Smooth muscle cell (in vitro differentiated cells): ENCODE measurements at regions not wholly inside any gene's neighbourhood (a gene's known extent, or its start where the extent isn't known, plus 50 kb on each side); places are given as distances from the start of the nearest gene placed in this dataset.

Source experiments
- DNase-seq: peaks from one replicate; lab custom pipeline; 2025; ENCODE audit not compliant: unreplicated experiment; lab: John Stamatoyannopoulos, UW
- H2AFZ ChIP-seq: fragments of 200-600 bp; sonication (generic); 2 replicates; pipeline ENCODE4 v1.6.0; 2016; ENCODE audit warnings: antibody characterized with exemption, low read depth, mild to moderate bottlenecking
- H3F3A ChIP-seq: fragments of 200-600 bp; sonication (generic); 2 replicates; pipeline ENCODE4 v1.6.0; 2017; ENCODE audit warnings: antibody characterized with exemption, low read depth
- H3K27ac ChIP-seq: fragments of 200-600 bp; sonication (generic); 2 replicates; pipeline ENCODE4 v1.5.1; 2016; ENCODE audit warnings: low read depth, mild to moderate bottlenecking
- H3K27me3 ChIP-seq: fragments of 200-600 bp; sonication (generic); 2 replicates; pipeline ENCODE4 v1.6.1; 2016; ENCODE audit warnings: low read depth, mild to moderate bottlenecking
- H3K36me3 ChIP-seq: fragments of 200-600 bp; sonication (generic); 2 replicates; pipeline ENCODE4 v1.5.1; 2016; ENCODE audit warnings: low read depth
- H3K4me1 ChIP-seq: fragments of 200-600 bp; sonication (generic); 2 replicates; pipeline ENCODE4 v1.5.1; 2016; ENCODE audit warnings: low read depth
- H3K4me2 ChIP-seq: fragments of 200-600 bp; sonication (generic); 2 replicates; pipeline ENCODE4 v1.6.0; 2016; ENCODE audit warnings: mild to moderate bottlenecking
- H3K4me3 ChIP-seq: fragments of 200-600 bp; sonication (generic); 2 replicates; pipeline ENCODE4 v1.5.1; 2016; ENCODE audit warnings: mild to moderate bottlenecking
- H3K79me2 ChIP-seq: fragments of 200-600 bp; sonication (generic); 2 replicates; pipeline ENCODE4 v1.6.0; 2016; ENCODE audit warnings: low read depth, mild to moderate bottlenecking
- H3K9ac ChIP-seq: fragments of 200-600 bp; sonication (generic); 2 replicates; pipeline ENCODE4 v1.6.0; 2016; ENCODE audit warnings: low read depth
- H3K9me3 ChIP-seq: fragments of 200-600 bp; sonication (generic); replicated peaks from 2 replicates; pipeline ENCODE4 v1.5.1; 2016; ENCODE audit warnings: low read depth
- H4K20me1 ChIP-seq: fragments of 200-600 bp; sonication (generic); 2 replicates; pipeline ENCODE4 v1.6.0; 2016; ENCODE audit warnings: low read depth
- WGBS: methylation state at CpG from one replicate; pipeline ENCODE4 v1.1.7; 2016; ENCODE audit warnings: low lambda C conversion rate; 5-methylcytosine and 5-hydroxymethylcytosine counted together
- TF ChIP-seq, protein P1 (sequence below): fragments of 200-600 bp; sonication (generic); IDR thresholded peaks from 2 replicates; pipeline ENCODE4 v1.5.1; 2017; ENCODE audit warnings: borderline replicate concordance, mild to moderate bottlenecking, antibody characterized with exemption; ENCODE audit not compliant: insufficient read depth, poor library complexity, severe bottlenecking

- Histone ChIP-seq H4K20me1 (no peaks in the 10 kb centered on the region), H3K4me2 (no peak overlapping the region), H3K4me3 (no peak overlapping the region), H3K36me3 (no peaks in the 10 kb centered on the region), H3K9ac (no peak overlapping the region), H3K27ac (no peak overlapping the region), H3K9me3 (peaks cover 5% of the 10 kb centered on the region), H3K27me3 (no peaks in the 10 kb centered on the region), H2AFZ (no peak overlapping the region), H3K4me1 (no peaks in the 10 kb centered on the region), H3F3A (no peaks in the 10 kb centered on the region), H3K79me2 (no peaks in the 10 kb centered on the region)
- TF ChIP-seq, protein P1, sequence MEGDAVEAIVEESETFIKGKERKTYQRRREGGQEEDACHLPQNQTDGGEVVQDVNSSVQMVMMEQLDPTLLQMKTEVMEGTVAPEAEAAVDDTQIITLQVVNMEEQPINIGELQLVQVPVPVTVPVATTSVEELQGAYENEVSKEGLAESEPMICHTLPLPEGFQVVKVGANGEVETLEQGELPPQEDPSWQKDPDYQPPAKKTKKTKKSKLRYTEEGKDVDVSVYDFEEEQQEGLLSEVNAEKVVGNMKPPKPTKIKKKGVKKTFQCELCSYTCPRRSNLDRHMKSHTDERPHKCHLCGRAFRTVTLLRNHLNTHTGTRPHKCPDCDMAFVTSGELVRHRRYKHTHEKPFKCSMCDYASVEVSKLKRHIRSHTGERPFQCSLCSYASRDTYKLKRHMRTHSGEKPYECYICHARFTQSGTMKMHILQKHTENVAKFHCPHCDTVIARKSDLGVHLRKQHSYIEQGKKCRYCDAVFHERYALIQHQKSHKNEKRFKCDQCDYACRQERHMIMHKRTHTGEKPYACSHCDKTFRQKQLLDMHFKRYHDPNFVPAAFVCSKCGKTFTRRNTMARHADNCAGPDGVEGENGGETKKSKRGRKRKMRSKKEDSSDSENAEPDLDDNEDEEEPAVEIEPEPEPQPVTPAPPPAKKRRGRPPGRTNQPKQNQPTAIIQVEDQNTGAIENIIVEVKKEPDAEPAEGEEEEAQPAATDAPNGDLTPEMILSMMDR, result no peak
- no peak for DNase-seq
- 72% methylated on average over 1 of the region's 1 CpG for WGBS
These were observed 1428.4 kb upstream of the CDH2 start for GRCh38 chr18:29605365-29605764.

GRCh38 chr18:29596959-29597358, 1420.0 kb upstream of the CDH2 start:
- no peaks in the 10 kb centered on the region for H3K79me2 ChIP-seq
- H3K4me3 ChIP-seq, result no peak overlapping the region
- no peaks in the 10 kb centered on the region for H3F3A ChIP-seq
- no peaks in the 10 kb centered on the region for H4K20me1 ChIP-seq
- no peak overlapping the region for H3K9ac ChIP-seq
- H3K36me3 ChIP-seq, result no peaks in the 10 kb centered on the region
- TF ChIP-seq, protein P1, result no peak
- no peak overlapping the region for H3K27ac ChIP-seq
- 91% methylated on average over 5 of the region's 5 CpGs for WGBS
- no peaks in the 10 kb centered on the region for H3K4me1 ChIP-seq
- H3K9me3 ChIP-seq, result peaks cover 3% of the 10 kb centered on the region
- no peak for DNase-seq
- no peaks in the 10 kb centered on the region for H3K27me3 ChIP-seq
- no peak overlapping the region for H3K4me2 ChIP-seq
- H2AFZ ChIP-seq, result no peak overlapping the region

DNA sequence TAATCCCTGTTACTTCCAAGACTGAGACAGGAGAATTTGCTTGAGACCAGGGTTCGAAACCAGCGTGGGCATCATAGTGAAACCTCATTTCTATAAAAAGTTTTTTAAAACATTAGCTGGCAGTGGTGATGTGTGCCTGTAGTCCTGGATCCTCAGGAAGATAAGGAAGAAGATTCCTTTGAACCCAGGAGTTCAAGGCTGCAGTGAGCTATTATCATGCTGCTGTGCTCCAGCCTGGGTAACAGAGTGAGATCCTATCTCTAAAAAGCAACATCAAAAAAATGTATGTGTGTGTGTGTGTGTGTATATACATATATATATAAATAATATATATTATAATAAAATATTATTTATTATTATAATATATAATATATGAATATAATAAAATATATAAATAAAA, 1417.6 kb upstream of the CDH2 start:
- TF ChIP-seq, protein P1, result no peak
- Histone ChIP-seq H2AFZ (no peak overlapping the region), H3K27me3 (no peaks in the 10 kb centered on the region), H3K4me3 (no peak overlapping the region), H3F3A (no peaks in the 10 kb centered on the region), H3K9me3 (no peaks in the 10 kb centered on the region), H3K27ac (no peak overlapping the region), H3K36me3 (no peaks in the 10 kb centered on the region), H4K20me1 (no peaks in the 10 kb centered on the region), H3K4me2 (no peak overlapping the region), H3K9ac (no peak overlapping the region), H3K4me1 (no peaks in the 10 kb centered on the region), H3K79me2 (no peaks in the 10 kb centered on the region)
- 95% methylated on average over 2 of the region's 2 CpGs for WGBS
- no peak for DNase-seq

- Histone ChIP-seq H3F3A (no peaks in the 10 kb centered on the region), H2AFZ (no peak overlapping the region)
These were observed 1411.6 kb upstream of the CDH2 start for GRCh38 chr18:29588446-29589100.

More at GRCh38 chr18:29588446-29589100, 1411.6 kb upstream of the CDH2 start:
- Histone ChIP-seq H3K4me2 (no peak overlapping the region), H4K20me1 (no peaks in the 10 kb centered on the region), H3K27ac (no peak overlapping the region), H3K79me2 (no peaks in the 10 kb centered on the region), H3K27me3 (no peaks in the 10 kb centered on the region), H3K9me3 (no peaks in the 10 kb centered on the region), H3K4me3 (no peak overlapping the region), H3K9ac (no peak overlapping the region), H3K36me3 (no peaks in the 10 kb centered on the region), H3K4me1 (no peaks in the 10 kb centered on the region)
- TF ChIP-seq, protein P1, result no peak
- 95% methylated on average over 16 of the region's 17 CpGs for WGBS
- no peak for DNase-seq
